NAMALWA (cell line): ENCODE measurements at regions not wholly inside any gene's neighbourhood (a gene's known extent, or its start where the extent isn't known, plus 50 kb on each side); places are given as distances from the start of the nearest gene placed in this dataset.

Experiments used
- DNase-seq: peaks from one replicate; pipeline ENCODE4 v3.0.0-alpha.2; 2015; ENCODE audit warnings: low spot score

DNA sequence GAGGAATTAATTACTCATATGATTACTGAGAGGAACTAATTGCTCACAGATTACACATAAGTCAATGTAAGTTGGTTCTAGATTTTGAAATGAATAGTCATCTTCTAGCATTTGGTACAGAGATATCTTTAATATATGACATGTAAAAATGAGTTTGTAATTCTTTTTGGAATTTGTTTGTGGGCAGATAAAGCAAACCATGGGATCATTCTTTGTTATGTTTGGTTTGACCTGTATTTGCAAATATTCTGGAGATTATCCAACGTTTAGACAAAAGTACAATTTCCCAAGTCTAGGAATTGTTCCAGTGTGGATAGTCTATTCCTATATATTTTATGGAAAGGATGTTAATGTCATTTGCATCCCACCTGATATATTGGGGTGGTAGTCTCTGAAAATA is 309.6 kb upstream of the EDNRB start:
- DNase-seq = no peak

DNA sequence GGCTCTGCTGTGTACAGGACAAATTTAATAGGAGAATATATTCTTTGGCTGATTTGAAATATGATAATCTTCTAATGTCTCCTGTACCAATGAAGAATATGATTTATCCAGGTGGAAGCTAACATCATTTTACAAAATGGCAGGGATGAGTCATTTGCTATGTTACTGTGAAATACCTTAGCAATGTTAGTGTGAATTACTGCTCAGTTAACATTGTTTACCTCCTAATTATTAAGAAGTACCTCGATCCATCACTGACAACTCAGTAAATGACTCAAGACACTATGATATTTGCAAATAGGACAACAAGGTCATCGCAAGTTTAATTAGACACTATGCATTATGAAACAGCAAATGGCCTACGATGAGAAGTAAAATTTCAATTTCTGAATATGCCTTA is 309.1 kb upstream of the EDNRB start:
- no peak for DNase-seq

- no peak for DNase-seq
Measured at GRCh38 chr13:78215458-78216108, 297.0 kb upstream of the EDNRB start.

- peak; percentile 54 for DNase-seq
Measured at GRCh38 chr13:78201411-78201810, 282.8 kb upstream of the EDNRB start.

- DNase-seq = no peak
Measured at GRCh38 chr13:78198821-78199220, 280.2 kb upstream of the EDNRB start.

GRCh38 chr13:78198419-78198818 is 279.8 kb upstream of the EDNRB start:
- DNase-seq = no peak

GRCh38 chr13:78197231-78197630 is 278.6 kb upstream of the EDNRB start:
- DNase-seq = no peak

GRCh38 chr13:78194904-78195639 is 276.4 kb upstream of the EDNRB start:
- DNase-seq = no peak

GRCh38 chr13:78193846-78194245 is 275.2 kb upstream of the EDNRB start:
- DNase-seq = no peak

- no peak for DNase-seq
Measured at GRCh38 chr13:78192716-78193115, 274.1 kb upstream of the EDNRB start.

DNA sequence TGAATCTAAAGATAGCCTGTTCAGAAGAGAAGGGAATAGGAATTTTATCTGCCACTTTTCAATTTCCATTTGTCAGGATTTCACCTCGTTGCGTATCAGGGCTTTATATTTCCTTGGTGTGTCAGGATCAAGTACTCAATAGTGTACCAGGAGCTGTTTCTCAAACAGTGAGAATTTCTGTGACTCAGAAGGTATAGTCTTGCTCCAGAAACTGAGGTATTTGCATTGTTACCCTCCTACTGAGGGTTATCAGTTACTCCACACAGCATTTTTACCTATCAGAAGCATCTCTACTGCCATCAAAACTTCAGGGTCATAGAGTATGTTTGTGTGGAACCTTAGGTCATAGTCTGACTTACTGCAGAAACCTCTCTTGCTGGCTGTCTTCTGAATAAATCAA is 271.7 kb upstream of the EDNRB start:
- no peak for DNase-seq

DNA sequence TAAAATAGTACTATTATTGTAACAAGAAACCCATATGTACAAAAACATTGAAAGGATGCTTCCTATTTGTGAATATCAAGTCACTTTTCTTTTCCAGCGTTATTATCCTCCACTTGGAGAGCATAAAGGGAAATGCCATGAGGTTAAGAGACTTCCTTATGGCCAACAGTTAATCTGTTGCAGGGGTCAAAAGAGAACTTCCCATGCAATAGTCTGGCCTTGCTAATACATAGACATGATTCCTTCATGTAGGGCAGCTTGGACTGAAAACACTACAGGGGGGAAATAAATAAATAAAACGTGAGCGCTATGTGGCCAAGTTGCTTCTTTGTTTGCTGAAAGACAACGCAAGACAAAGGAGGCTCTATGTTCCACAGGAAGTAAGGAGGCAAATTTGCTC is 269.1 kb upstream of the EDNRB start:
- DNase-seq = no peak

- no peak for DNase-seq
Measured at GRCh38 chr13:78185700-78186099, 267.1 kb upstream of the EDNRB start.

DNA sequence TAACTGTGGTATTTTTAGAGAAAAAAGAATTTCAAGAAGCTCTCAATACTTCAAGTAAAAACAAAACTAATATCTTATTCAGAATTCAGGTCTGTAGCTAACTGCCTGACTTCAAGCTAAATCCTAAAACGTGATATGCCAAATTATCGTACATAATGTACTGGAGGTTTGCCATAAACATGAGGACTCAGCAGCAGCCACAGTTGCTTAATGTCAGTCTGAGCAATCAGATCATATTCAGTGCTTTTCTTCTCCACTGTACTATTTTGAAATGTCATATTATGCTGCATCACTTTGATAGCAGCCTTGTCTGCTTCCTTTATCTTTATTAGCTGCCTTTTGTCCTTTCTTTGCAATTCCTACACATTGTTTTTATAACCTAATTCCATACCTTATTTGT is 265.1 kb upstream of the EDNRB start:
- no peak for DNase-seq

DNA sequence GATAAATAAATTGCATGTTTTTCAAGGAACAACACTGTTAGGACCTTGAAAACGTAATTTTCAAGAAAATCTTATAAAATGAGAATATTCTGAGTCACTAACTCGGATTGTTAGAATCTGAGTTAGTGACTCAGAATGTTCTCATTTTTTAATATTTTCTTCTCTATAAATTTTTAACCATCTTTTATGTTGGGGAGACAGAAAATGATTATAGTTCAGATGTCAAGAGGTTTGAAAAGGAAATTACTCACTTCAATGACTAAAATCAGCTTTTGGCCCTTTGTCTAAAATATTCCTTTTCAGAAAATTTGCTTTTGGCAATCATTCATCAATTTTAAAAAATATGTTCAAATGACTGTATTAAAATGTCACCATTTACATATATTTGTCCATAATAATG is 264.2 kb upstream of the EDNRB start:
- no peak for DNase-seq

DNA sequence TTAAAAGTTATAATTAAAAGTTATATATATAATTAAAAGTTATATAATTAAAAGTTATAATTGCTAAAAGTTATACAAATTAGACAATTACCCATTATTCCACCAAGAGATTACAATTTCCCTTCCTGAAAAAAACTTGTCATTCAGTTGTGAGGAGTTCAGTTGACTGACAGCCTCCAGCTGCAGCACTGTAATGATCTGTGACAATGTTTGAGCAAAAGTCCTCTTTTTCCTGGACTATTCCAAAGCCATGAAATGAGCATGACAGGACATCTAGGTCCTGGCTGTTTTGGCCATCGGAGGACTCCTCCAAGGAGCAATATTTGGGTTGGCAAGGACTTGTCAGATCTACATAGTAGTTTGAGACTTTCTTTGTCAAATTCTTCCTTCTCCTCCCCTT is 258.7 kb upstream of the EDNRB start:
- no peak for DNase-seq

DNA sequence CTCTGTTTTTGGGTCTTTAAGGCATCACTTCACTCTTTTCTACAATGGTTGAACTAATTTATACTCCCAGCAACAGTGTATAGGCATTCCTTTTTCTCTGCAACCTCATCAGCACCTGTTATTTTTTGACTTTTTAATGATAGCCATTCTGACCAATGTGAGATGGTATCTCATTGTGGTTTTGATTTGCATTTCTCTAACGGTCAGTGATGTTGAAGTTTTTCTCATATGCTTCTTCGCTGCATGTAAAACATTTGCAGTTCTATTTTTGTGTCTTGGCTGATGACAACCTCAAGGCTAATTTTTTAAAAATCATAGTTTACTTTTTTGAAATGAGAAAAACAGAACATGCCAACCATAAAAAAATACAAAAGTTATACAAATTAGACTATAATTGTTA is 258.2 kb upstream of the EDNRB start:
- DNase-seq = peak; percentile 38

GRCh38 chr13:78169386-78169785 is 250.8 kb upstream of the EDNRB start:
- no peak for DNase-seq

GRCh38 chr13:78168981-78169380 is 250.3 kb upstream of the EDNRB start:
- peak; percentile 24 for DNase-seq

DNA sequence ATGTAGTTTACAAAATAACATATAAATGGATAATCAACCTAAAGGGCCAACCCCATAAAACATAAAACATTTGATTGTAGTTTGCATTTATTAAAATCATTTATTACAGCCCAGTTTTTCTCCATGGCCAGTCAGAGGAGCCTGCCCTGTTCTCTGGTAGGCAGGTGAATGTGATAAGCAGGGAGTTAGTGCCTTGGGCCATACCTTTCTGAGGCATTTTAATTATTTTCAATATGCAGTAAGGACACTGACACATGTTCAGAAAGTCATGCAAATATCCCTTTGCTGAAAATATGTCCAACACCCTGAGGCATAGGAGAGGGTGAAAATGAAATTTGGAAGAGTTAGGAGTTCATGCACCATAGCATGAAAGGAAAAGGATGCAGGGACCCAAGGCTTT is 242.6 kb upstream of the EDNRB start:
- DNase-seq = no peak

GRCh38 chr13:78160793-78161192 is 242.2 kb upstream of the EDNRB start:
- DNase-seq = peak; percentile 35

- DNase-seq = peak; percentile 47
Measured at GRCh38 chr13:78152415-78152814, 233.8 kb upstream of the EDNRB start.

- no peak for DNase-seq
Measured at GRCh38 chr13:78147905-78148304, 229.3 kb upstream of the EDNRB start.

GRCh38 chr13:78145276-78145675 is 226.6 kb upstream of the EDNRB start:
- DNase-seq = no peak
